ENCODE measurements at regions not wholly inside any gene's neighbourhood (a gene's known extent, or its start where the extent isn't known, plus 50 kb on each side); places are given as distances from the start of the nearest gene placed in this dataset.

DNA sequence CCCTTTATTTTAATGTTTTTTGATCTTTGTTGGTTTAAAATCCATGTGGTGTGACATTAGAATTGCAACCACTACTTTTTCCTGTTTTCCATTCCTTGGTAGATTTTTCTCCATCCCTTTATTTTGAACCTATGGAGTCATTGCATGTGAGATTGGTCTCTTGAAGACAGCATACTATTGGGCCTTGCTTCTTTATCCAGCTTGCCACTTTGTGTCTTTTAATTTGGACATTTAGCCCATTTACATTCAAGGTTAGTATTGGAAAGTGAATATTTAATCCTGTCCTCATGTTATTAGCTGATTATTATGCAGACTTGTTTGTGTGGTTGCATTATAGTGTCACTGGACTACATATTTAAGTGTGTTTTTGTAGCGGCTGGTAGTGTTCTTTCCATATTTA lies 782.9 kb downstream of the SLC4A3 start:
- no peaks in the 10 kb centered on the region for H3K9me3 ChIP-seq (replicated peaks; ENCODE audit: low read length)
- H3K4me2 ChIP-seq (ENCODE audit: low read length), result no peak overlapping the region
- H3K36me3 ChIP-seq (ENCODE audit: insufficient read depth, low read length), result no peaks in the 10 kb centered on the region
- H3K27me3 ChIP-seq (ENCODE audit: control insufficient read depth, insufficient read depth, low read length), result no peaks in the 10 kb centered on the region
- no peak overlapping the region for H3K9ac ChIP-seq (ENCODE audit: low read depth, low read length)
- no peak overlapping the region for H3K4me3 ChIP-seq (ENCODE audit: low read length)
- H3K4me1 ChIP-seq (ENCODE audit: control insufficient read depth, insufficient read depth, low read length), result no peaks in the 10 kb centered on the region

DNA sequence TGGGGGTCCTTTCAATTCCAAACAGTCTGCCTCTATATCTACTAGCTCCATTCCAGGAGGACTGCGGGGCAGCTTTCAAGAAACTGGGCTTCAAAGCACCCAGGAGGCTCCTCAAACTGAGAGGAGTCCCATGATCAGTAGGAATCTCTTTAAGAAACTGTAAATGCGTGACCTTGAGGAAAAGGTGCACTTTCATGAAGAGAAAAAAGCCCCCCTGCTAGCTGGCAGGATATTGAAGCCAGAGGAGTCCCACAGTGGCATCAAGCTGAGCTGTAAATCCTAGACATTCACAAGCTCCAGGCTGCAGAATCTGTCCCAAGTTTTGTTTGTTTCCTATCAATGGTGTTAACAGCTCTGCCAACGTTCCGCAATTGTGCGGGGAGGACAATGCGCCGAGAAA lies 790.1 kb downstream of the SLC4A3 start:
- Histone ChIP-seq H3K4me2 (ENCODE audit: low read length) (no peak overlapping the region), H3K9me3 (replicated peaks; ENCODE audit: low read length) (no peaks in the 10 kb centered on the region), H3K36me3 (ENCODE audit: insufficient read depth, low read length) (no peaks in the 10 kb centered on the region), H3K27me3 (ENCODE audit: control insufficient read depth, insufficient read depth, low read length) (no peaks in the 10 kb centered on the region), H3K9ac (ENCODE audit: low read depth, low read length) (no peak overlapping the region), H3K4me1 (ENCODE audit: control insufficient read depth, insufficient read depth, low read length) (no peaks in the 10 kb centered on the region), H3K4me3 (ENCODE audit: low read length) (no peak overlapping the region)

DNA sequence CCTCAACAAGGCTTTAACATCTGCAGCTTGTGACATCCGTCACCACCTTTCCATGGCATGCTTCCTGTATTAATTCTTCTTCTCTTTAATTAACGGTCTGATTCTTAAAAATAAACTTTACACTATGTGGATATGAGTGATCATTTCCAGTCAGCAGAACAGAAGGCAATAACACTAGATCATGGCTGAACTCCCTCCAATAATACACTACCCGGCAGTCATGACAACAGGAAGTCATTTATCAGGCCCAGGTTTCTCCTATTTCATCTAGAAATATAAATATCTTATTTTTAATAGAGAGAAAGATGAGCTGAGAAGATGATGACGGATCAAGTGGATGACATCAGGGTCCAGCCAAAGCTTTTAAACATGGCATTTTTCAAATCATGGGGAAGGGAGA lies 792.2 kb downstream of the SLC4A3 start:
- Histone ChIP-seq H3K36me3 (ENCODE audit: insufficient read depth, low read length) (no peaks in the 10 kb centered on the region), H3K9me3 (replicated peaks; ENCODE audit: low read length) (no peaks in the 10 kb centered on the region), H3K4me1 (ENCODE audit: control insufficient read depth, insufficient read depth, low read length) (no peaks in the 10 kb centered on the region), H3K4me2 (ENCODE audit: low read length) (no peak overlapping the region), H3K27me3 (ENCODE audit: control insufficient read depth, insufficient read depth, low read length) (no peaks in the 10 kb centered on the region), H3K4me3 (ENCODE audit: low read length) (no peak overlapping the region), H3K9ac (ENCODE audit: low read depth, low read length) (no peak overlapping the region)

DNA sequence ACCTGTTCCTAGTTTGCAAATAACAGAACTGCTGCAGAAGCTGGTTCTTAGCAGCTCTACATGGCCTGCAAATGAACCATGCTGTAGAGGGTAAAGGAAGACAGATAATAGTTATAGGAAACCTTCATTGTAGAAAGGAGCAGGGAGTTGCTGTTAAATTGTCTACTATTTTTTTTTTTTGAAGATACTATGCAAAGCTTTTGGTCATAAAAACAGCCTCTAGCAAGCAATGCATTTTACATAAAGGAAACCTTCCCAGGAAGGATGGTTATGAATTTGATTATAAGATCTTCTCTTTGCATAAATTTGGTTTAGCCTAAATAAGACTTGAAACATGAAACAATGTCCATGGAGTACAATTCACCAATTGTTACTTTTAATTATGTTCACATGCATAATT lies 793.4 kb downstream of the SLC4A3 start:
- Histone ChIP-seq H3K9me3 (replicated peaks; ENCODE audit: low read length) (no peaks in the 10 kb centered on the region), H3K4me3 (ENCODE audit: low read length) (no peak overlapping the region), H3K4me1 (ENCODE audit: control insufficient read depth, insufficient read depth, low read length) (no peaks in the 10 kb centered on the region), H3K36me3 (ENCODE audit: insufficient read depth, low read length) (no peaks in the 10 kb centered on the region), H3K9ac (ENCODE audit: low read depth, low read length) (no peak overlapping the region), H3K27me3 (ENCODE audit: control insufficient read depth, insufficient read depth, low read length) (no peaks in the 10 kb centered on the region), H3K4me2 (ENCODE audit: low read length) (no peak overlapping the region)

DNA sequence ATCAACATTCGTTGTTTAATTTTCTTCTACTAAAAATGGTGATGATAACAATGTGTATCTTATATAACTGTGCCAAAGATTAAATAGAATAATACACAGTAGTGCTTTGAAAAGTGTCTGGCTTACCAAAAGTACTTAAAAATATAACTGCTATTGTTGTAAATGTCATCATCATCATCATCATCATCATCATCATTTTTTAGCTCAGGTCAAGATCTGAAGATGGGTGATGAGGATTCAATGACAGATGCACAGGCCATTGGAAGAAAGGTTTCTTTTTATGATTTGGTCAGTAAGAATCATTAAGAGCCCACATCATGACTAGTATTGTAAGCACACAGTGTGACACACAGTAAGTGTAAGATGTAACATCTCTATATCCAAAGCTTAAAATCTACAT lies 795.2 kb downstream of the SLC4A3 start:
- Histone ChIP-seq H3K4me1 (ENCODE audit: control insufficient read depth, insufficient read depth, low read length) (no peaks in the 10 kb centered on the region), H3K27me3 (ENCODE audit: control insufficient read depth, insufficient read depth, low read length) (no peaks in the 10 kb centered on the region), H3K9ac (ENCODE audit: low read depth, low read length) (no peak overlapping the region), H3K4me2 (ENCODE audit: low read length) (no peak overlapping the region), H3K4me3 (ENCODE audit: low read length) (no peak overlapping the region), H3K36me3 (ENCODE audit: insufficient read depth, low read length) (no peaks in the 10 kb centered on the region), H3K9me3 (replicated peaks; ENCODE audit: low read length) (no peaks in the 10 kb centered on the region)

DNA sequence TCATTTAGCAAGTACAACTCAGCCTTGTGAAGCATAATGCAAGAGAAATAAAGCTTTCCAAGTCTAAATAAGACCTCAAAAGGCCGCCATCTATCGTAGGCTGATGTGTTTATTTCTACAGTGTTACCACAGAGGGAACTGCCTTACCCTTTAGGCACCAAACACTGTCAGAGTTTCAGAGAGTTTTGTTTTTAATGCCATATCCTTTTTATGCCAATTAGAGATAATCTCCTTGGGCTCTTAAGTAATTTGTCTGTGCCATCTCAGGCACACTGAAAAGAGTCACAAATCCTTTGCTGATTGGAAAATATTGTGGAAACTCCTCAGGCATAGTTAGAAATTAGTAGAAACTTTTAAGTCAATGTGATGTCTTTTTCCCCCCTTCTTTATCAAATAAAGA lies 797.1 kb downstream of the SLC4A3 start:
- Histone ChIP-seq H3K4me1 (ENCODE audit: control insufficient read depth, insufficient read depth, low read length) (no peaks in the 10 kb centered on the region), H3K4me2 (ENCODE audit: low read length) (no peak overlapping the region), H3K9me3 (replicated peaks; ENCODE audit: low read length) (no peaks in the 10 kb centered on the region), H3K9ac (ENCODE audit: low read depth, low read length) (no peak overlapping the region), H3K4me3 (ENCODE audit: low read length) (no peak overlapping the region), H3K27me3 (ENCODE audit: control insufficient read depth, insufficient read depth, low read length) (no peaks in the 10 kb centered on the region), H3K36me3 (ENCODE audit: insufficient read depth, low read length) (no peaks in the 10 kb centered on the region)

DNA sequence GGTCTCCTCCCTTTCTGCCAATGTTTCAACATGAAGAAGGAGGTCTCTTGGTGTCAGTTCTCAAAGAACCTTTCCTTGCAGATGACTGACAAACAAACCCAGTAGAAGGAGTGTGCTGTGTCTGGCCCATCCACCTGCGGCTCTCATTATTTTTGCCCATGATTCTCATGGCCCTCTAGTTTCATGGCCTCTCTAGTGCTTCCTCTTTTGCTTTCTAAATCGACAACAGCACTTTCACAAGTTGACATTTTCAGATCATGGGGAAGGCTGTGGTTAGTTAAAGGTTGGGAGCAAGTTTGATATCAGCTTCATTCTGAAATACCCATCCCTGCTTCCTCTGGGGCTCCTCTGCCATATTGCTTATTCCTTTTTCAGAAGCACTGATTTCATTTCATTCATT lies 805.2 kb downstream of the SLC4A3 start:
- Histone ChIP-seq H3K36me3 (ENCODE audit: insufficient read depth, low read length) (no peaks in the 10 kb centered on the region), H3K9ac (ENCODE audit: low read depth, low read length) (no peak overlapping the region), H3K4me2 (ENCODE audit: low read length) (no peak overlapping the region), H3K4me1 (ENCODE audit: control insufficient read depth, insufficient read depth, low read length) (peaks cover 3% of the 10 kb centered on the region), H3K4me3 (ENCODE audit: low read length) (no peak overlapping the region), H3K9me3 (replicated peaks; ENCODE audit: low read length) (no peaks in the 10 kb centered on the region), H3K27me3 (ENCODE audit: control insufficient read depth, insufficient read depth, low read length) (no peaks in the 10 kb centered on the region)

DNA sequence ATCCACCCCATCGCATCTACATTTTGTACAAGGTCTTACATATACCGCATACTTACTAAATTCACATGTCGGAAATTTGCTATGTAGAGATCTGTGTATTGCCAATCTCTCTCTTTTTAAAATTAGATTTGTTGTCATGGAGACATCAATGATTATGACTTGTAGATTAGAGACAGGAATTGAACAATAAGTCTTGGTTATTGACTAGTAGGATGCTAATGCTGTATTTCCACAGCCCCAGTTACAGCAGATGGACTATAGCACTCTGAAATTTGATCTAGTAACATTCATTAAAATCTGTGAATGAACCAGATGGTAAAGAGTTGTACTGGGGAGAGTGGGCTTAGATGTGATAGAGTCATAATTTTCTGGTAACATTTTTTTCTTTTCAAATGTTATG lies 805.7 kb downstream of the SLC4A3 start:
- no peak overlapping the region for H3K9ac ChIP-seq (ENCODE audit: low read depth, low read length)

DNA sequence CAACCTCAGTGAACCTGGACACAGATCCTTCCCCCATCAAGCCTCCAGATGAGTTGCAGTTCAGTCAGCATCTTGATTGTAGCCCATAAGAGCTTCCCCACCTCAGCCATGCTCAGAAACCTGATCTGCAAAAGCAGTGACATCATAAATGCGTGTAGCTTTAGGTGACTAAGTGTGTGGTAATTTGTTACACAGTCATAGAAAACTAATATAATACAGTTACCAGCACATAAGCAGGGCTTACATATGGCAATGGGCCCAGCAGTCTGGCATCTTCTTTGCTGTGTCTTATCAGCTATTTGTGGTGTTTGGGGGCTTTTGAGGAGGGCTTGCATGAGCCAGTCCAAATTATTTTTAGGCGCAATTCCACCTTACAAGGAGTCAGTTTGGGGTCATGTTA lies 807.0 kb downstream of the SLC4A3 start:
- H3K4me1 ChIP-seq (ENCODE audit: control insufficient read depth, insufficient read depth, low read length), result peaks cover 3% of the 10 kb centered on the region
- no peaks in the 10 kb centered on the region for H3K27me3 ChIP-seq (ENCODE audit: control insufficient read depth, insufficient read depth, low read length)

More for the DNA sequence above, 805.7 kb downstream of the SLC4A3 start:
- Histone ChIP-seq H3K27me3 (ENCODE audit: control insufficient read depth, insufficient read depth, low read length) (no peaks in the 10 kb centered on the region), H3K4me3 (ENCODE audit: low read length) (no peak overlapping the region), H3K4me1 (ENCODE audit: control insufficient read depth, insufficient read depth, low read length) (peaks cover 3% of the 10 kb centered on the region), H3K9me3 (replicated peaks; ENCODE audit: low read length) (no peaks in the 10 kb centered on the region), H3K4me2 (ENCODE audit: low read length) (no peak overlapping the region), H3K36me3 (ENCODE audit: insufficient read depth, low read length) (no peaks in the 10 kb centered on the region)

DNA sequence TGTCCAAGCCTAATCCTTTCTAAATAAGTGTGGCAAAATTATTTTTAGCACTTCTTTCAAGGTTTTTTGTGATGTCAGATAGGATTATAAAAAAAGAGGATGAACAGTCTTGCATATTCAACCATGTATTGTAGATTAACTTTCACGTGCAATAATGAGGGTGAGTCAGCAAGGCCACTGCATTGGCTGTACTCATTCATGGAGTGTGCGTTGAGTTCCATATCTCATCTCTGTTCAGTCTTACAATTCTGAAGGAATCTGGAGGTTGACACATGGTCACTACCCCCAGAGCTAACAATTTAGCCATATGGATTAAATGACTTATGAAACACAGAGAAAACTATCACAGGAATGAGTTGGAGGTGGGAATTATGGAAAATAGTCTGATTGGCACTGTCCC lies 810.5 kb downstream of the SLC4A3 start:
- H3K4me2 ChIP-seq (ENCODE audit: low read length), result no peak overlapping the region

More for the DNA sequence above, 807.0 kb downstream of the SLC4A3 start:
- no peak overlapping the region for H3K4me3 ChIP-seq (ENCODE audit: low read length)
- H3K9me3 ChIP-seq (replicated peaks; ENCODE audit: low read length), result no peaks in the 10 kb centered on the region
- H3K4me2 ChIP-seq (ENCODE audit: low read length), result no peak overlapping the region
- no peaks in the 10 kb centered on the region for H3K36me3 ChIP-seq (ENCODE audit: insufficient read depth, low read length)
- H3K9ac ChIP-seq (ENCODE audit: low read depth, low read length), result no peak overlapping the region

DNA sequence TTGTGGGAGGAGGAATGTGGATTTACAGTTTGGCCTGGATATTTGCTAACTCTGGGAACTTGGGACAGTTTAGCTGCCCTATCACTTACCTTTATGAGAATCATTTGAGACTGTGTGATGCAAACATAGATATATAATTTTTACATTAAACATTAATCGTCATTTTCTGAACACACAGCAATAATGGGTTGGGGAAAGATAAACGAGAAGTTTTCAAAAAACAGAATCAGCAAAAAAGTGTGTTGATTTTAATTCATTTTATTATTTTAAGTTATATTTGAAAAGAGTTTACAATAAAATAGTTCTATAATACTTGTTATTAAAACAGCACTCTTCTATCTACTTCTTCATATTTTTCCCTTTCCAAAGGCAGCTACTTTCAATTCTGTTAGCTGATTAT lies 813.3 kb downstream of the SLC4A3 start:
- no peak overlapping the region for H3K4me2 ChIP-seq (ENCODE audit: low read length)
- no peak overlapping the region for H3K4me3 ChIP-seq (ENCODE audit: low read length)
- no peaks in the 10 kb centered on the region for H3K27me3 ChIP-seq (ENCODE audit: control insufficient read depth, insufficient read depth, low read length)
- H3K36me3 ChIP-seq (ENCODE audit: insufficient read depth, low read length), result no peaks in the 10 kb centered on the region
- H3K4me1 ChIP-seq (ENCODE audit: control insufficient read depth, insufficient read depth, low read length), result peaks cover 15% of the 10 kb centered on the region
- no peak overlapping the region for H3K9ac ChIP-seq (ENCODE audit: low read depth, low read length)
- no peaks in the 10 kb centered on the region for H3K9me3 ChIP-seq (replicated peaks; ENCODE audit: low read length)

More for the DNA sequence above, 810.5 kb downstream of the SLC4A3 start:
- Histone ChIP-seq H3K27me3 (ENCODE audit: control insufficient read depth, insufficient read depth, low read length) (no peaks in the 10 kb centered on the region), H3K9ac (ENCODE audit: low read depth, low read length) (no peak overlapping the region), H3K4me1 (ENCODE audit: control insufficient read depth, insufficient read depth, low read length) (peaks cover 12% of the 10 kb centered on the region), H3K36me3 (ENCODE audit: insufficient read depth, low read length) (no peaks in the 10 kb centered on the region), H3K9me3 (replicated peaks; ENCODE audit: low read length) (no peaks in the 10 kb centered on the region), H3K4me3 (ENCODE audit: low read length) (no peak overlapping the region)

DNA sequence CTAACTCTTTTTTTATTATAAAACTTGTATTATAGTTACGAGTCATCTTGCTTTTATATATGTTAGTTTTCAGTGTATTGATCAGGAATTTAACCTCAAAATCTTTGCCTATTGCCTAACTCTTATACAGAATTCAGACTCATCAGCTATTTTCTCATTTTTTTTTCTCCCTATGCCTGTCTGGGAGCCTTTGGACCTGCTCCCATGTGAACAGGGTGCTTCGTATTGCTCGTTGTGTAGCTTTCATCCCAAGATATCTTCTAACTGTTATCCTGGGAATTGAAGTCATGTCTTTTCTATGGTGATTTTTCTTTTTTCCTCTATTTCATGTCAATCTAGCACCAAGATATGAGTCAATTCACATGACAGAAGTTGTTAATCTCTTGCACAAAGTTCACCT lies 814.0 kb downstream of the SLC4A3 start:
- no peak overlapping the region for H3K9ac ChIP-seq (ENCODE audit: low read depth, low read length)
- no peaks in the 10 kb centered on the region for H3K27me3 ChIP-seq (ENCODE audit: control insufficient read depth, insufficient read depth, low read length)
- H3K4me2 ChIP-seq (ENCODE audit: low read length), result no peak overlapping the region
- no peaks in the 10 kb centered on the region for H3K36me3 ChIP-seq (ENCODE audit: insufficient read depth, low read length)
- H3K4me1 ChIP-seq (ENCODE audit: control insufficient read depth, insufficient read depth, low read length), result peaks cover 21% of the 10 kb centered on the region
- H3K4me3 ChIP-seq (ENCODE audit: low read length), result no peak overlapping the region
- H3K9me3 ChIP-seq (replicated peaks; ENCODE audit: low read length), result no peaks in the 10 kb centered on the region
